ENCODE measurements at regions not wholly inside any gene's neighbourhood (a gene's known extent, or its start where the extent isn't known, plus 50 kb on each side); places are given as distances from the start of the nearest gene placed in this dataset.

DNA sequence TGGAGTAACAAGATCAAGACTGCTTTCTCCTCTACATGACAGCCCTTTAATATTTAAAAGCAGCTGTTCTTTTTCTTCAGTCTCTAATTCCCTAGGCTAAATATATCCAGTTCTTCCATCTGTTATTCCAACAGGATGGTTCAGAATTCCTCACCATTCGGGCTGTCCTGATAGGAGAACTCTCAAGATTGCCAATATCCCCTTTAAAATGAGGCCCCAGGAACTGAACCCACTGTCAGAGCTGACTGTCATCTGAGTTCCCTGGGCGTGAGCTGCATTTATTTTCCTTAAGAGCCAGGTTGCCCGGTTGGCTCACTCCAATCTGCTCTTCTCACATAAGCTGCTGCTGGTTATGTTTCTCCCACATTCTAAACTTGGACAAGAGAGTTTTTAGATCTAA, 177.6 kb downstream of the MIS18A start:
- TF ChIP-seq, protein P1, sequence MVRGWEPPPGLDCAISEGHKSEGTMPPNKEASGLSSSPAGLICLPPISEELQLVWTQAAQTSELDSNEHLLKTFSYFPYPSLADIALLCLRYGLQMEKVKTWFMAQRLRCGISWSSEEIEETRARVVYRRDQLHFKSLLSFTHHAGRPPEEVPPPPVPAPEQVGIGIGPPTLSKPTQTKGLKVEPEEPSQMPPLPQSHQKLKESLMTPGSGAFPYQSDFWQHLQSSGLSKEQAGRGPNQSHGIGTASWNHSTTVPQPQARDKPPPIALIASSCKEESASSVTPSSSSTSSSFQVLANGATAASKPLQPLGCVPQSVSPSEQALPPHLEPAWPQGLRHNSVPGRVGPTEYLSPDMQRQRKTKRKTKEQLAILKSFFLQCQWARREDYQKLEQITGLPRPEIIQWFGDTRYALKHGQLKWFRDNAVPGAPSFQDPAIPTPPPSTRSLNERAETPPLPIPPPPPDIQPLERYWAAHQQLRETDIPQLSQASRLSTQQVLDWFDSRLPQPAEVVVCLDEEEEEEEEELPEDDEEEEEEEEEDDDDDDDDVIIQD (CRISPR knock-in tag; IDR thresholded peaks at IDR 0.05; ENCODE audit: low read depth): no peak
- TF ChIP-seq, protein P2, sequence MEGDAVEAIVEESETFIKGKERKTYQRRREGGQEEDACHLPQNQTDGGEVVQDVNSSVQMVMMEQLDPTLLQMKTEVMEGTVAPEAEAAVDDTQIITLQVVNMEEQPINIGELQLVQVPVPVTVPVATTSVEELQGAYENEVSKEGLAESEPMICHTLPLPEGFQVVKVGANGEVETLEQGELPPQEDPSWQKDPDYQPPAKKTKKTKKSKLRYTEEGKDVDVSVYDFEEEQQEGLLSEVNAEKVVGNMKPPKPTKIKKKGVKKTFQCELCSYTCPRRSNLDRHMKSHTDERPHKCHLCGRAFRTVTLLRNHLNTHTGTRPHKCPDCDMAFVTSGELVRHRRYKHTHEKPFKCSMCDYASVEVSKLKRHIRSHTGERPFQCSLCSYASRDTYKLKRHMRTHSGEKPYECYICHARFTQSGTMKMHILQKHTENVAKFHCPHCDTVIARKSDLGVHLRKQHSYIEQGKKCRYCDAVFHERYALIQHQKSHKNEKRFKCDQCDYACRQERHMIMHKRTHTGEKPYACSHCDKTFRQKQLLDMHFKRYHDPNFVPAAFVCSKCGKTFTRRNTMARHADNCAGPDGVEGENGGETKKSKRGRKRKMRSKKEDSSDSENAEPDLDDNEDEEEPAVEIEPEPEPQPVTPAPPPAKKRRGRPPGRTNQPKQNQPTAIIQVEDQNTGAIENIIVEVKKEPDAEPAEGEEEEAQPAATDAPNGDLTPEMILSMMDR (CRISPR knock-in tag; IDR thresholded peaks at IDR 0.05): no peak
- TF ChIP-seq, protein P3, sequence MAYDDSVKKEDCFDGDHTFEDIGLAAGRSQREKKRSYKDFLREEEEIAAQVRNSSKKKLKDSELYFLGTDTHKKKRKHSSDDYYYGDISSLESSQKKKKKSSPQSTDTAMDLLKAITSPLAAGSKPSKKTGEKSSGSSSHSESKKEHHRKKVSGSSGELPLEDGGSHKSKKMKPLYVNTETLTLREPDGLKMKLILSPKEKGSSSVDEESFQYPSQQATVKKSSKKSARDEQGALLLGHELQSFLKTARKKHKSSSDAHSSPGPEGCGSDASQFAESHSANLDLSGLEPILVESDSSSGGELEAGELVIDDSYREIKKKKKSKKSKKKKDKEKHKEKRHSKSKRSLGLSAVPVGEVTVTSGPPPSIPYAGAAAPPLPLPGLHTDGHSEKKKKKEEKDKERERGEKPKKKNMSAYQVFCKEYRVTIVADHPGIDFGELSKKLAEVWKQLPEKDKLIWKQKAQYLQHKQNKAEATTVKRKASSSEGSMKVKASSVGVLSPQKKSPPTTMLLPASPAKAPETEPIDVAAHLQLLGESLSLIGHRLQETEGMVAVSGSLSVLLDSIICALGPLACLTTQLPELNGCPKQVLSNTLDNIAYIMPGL (CRISPR knock-in tag; IDR thresholded peaks at IDR 0.05; ENCODE audit: borderline replicate concordance in 1 of 2, low read depth in 1 of 2): no peak
- TF ChIP-seq NFE2 (CRISPR knock-in tag; IDR thresholded peaks at IDR 0.05) (no peak), ZNF10 (CRISPR knock-in tag; IDR thresholded peaks at IDR 0.05; ENCODE audit: borderline replicate concordance, low read depth) (no peak), DNMT1 (CRISPR knock-in tag; IDR thresholded peaks at IDR 0.05) (no peak), POLR2AphosphoS5 (IDR thresholded peaks at IDR 0.05; ENCODE audit: low read depth, low read length) (no peak), MED13 (CRISPR knock-in tag; IDR thresholded peaks at IDR 0.05) (no peak), TCF7 (IDR thresholded peaks at IDR 0.05; ENCODE audit: low read depth) (no peak)
